SK-N-MC (cell line): ENCODE measurements at regions not wholly inside any gene's neighbourhood (a gene's known extent, or its start where the extent isn't known, plus 50 kb on each side); places are given as distances from the start of the nearest gene placed in this dataset.

Experiments
- DNase-seq: peaks from one replicate; pipeline ENCODE4 v3.0.0-alpha.2; 2011; ENCODE audit warnings: low read depth, low spot score
- H3K27ac ChIP-seq: fragments of 200-600 bp; sonication (generic); 2 replicates; pipeline ENCODE4 v1.5.1; 2016; ENCODE audit warnings: mixed run types
- H3K36me3 ChIP-seq: fragments of 200-600 bp; sonication (generic); 2 replicates; pipeline ENCODE4 v1.6.1; 2017; ENCODE audit warnings: antibody characterized with exemption, low read length, mixed read lengths; ENCODE audit not compliant: insufficient read depth
- H3K4me3 ChIP-seq: fragments of 200-600 bp; sonication (generic); 2 replicates; pipeline ENCODE4 v1.5.1; 2016
- H3K9ac ChIP-seq: fragments of 200-600 bp; sonication (generic); 2 replicates; pipeline ENCODE4 v1.8.0; 2017; ENCODE audit warnings: mixed run types, mixed read lengths; ENCODE audit not compliant: insufficient read length
- H3K9me3 ChIP-seq: fragments of 200-600 bp; sonication (generic); 2 replicates; pipeline ENCODE4 v1.6.1; 2017; ENCODE audit warnings: low read depth, mild to moderate bottlenecking, antibody characterized with exemption, low read length, moderate library complexity, mixed read lengths
- EZH2 ChIP-seq: fragments of 200-600 bp; sonication (generic); IDR thresholded peaks from one replicate; pipeline ENCODE4 v1.6.1; 2017; ENCODE audit warnings: antibody characterized with exemption
- FOXP2 ChIP-seq: optimal IDR thresholded peaks from 2 replicates; pipeline ENCODE3; 2011; ENCODE audit warnings: mild to moderate bottlenecking, moderate library complexity; ENCODE audit not compliant: insufficient read depth; ENCODE audit errors: extremely low read length, control extremely low read depth
- POLR2AphosphoS5 ChIP-seq: IDR thresholded peaks from 2 replicates; pipeline ENCODE4 v1.6.1; 2012; ENCODE audit warnings: mild to moderate bottlenecking, low read depth, low read length, borderline replicate concordance

DNA sequence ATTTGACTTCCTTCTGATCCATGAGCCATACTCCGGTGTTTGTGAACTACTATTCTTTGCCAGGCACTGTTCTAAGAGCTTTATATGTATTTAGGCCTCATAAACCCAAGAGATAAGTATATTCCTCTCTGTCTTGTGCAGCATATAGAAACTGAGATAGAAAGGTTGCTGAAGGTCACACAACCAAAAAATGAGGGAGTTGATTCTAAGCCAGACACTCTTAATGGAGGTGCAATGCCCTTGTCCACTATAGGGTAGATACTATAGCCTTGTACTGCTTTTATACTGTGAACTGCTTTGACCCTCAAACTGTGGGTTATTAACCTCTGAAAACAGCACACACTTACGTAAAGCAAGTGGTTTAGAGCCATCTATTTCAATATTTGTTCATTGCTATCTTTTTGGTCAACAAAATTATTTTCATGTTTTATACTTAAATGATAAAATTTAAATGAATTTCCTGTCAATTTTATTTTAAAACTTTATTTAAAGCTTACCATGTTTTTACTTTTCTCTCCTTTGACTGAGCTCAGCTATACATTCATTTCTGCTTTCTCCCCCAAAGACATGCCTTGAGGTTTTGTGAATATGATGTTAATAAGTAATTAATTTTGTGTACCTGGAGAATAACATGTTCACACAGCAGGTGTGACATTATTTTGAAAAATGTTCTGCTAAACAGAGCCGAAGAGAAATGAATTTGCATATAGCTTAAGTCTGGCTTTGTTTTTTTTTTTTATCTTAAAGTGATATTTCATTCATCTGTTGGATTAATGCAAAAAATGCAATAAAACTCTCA lies 687.3 kb downstream of the DNAJB9 start:
- H3K9ac ChIP-seq = no peak overlapping the region
- no peak overlapping the region for H3K4me3 ChIP-seq
- H3K9me3 ChIP-seq = no peaks in the 10 kb centered on the region
- H3K36me3 ChIP-seq = no peaks in the 10 kb centered on the region
- TF ChIP-seq POLR2AphosphoS5 (no peak), EZH2 (no peak), FOXP2 (no peak)
- H3K27ac ChIP-seq = no peak overlapping the region
- DNase-seq = no peak

DNA sequence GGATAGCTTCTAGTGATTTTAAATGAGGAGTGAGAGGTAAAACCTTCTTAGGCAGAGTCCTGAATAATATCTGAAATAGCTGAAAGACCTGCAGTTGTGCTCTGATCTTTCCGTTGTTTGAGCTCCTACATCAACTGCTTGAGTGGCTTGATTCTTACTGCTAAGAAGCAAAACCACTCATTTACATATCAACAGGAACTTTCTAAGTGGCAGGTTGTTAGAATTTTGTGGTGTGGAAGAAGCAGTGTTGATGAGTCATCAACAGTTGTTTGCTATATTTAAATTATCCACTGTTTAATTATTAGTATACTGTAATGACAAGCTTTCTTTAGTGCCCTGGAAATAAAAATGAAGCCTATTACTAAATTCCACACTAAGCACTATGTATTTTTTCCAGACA lies 689.5 kb downstream of the DNAJB9 start:
- Histone ChIP-seq H3K4me3 (no peak overlapping the region), H3K9ac (no peak overlapping the region), H3K27ac (no peak overlapping the region), H3K36me3 (no peaks in the 10 kb centered on the region), H3K9me3 (no peaks in the 10 kb centered on the region)
- no peak for DNase-seq
- TF ChIP-seq POLR2AphosphoS5 = no peak
- TF ChIP-seq FOXP2 = no peak
- TF ChIP-seq EZH2 = no peak

DNA sequence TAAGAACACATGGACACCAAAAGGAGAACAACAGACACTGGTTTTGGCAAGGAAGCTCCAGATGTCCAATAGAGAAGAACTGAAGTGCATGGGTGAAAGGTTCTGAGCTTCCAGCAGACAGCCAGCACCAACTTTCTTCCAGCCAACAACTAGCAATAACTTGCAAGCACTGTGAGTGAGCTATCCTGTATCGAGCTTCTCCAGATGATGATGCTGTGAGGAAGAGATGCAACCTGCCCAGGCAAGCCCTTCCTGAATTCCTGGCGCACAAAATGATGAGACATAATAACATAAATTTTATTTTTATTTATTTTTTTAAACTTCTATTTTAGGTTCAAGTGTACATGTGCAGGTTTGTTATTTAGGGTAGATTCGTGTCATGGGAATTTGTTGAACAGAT lies 692.1 kb downstream of the DNAJB9 start:
- Histone ChIP-seq H3K9ac (no peak overlapping the region), H3K36me3 (no peaks in the 10 kb centered on the region), H3K27ac (no peak overlapping the region), H3K4me3 (no peak overlapping the region), H3K9me3 (no peaks in the 10 kb centered on the region)
- no peak for DNase-seq
- TF ChIP-seq POLR2AphosphoS5 (no peak), FOXP2 (no peak)

DNA sequence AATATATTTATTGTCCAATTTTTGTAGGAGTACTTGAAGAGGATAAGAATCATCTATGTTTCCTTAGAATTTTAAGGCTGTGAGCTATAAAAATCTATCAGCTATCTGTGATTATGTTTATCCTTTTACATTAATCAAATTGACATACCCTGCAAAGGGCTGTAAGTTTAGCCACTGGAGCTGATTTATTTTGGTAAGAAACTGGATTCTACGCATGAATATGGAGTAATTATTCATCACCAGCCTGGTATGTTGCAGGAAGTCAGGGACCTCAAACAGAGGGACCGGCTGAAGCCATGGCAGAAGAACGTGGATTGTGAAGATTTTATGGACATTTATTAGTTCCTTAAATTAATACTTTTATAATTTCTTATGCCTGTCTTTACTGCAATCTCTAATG lies 696.9 kb downstream of the DNAJB9 start:
- Histone ChIP-seq H3K9me3 (no peaks in the 10 kb centered on the region), H3K36me3 (no peaks in the 10 kb centered on the region), H3K27ac (no peak overlapping the region), H3K4me3 (no peak overlapping the region), H3K9ac (no peak overlapping the region)
- DNase-seq = no peak
- TF ChIP-seq FOXP2 (no peak), EZH2 (no peak), POLR2AphosphoS5 (no peak)

DNA sequence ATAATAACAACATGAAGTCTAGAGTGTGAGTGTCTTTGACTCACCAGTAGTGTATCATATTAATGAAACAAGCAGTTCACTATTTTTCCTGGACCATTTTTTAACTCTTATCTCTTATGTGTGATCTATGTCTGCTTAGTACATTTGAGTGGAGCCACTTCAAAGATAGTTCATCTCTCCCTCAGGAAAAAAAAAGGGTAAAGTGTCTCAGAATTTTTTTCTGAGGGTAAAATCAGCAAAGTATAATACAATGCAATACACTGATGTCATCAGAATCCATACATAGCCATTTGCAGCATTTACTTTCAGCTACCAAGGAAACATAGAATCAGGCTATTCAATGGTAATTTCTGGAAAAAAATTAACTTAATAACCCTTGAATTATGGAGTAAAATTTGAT lies 706.7 kb downstream of the DNAJB9 start:
- no peak for DNase-seq
- Histone ChIP-seq H3K27ac (no peak overlapping the region), H3K36me3 (no peaks in the 10 kb centered on the region), H3K9me3 (no peaks in the 10 kb centered on the region), H3K4me3 (no peak overlapping the region), H3K9ac (no peak overlapping the region)
- TF ChIP-seq POLR2AphosphoS5 (no peak), FOXP2 (no peak), EZH2 (no peak)

DNA sequence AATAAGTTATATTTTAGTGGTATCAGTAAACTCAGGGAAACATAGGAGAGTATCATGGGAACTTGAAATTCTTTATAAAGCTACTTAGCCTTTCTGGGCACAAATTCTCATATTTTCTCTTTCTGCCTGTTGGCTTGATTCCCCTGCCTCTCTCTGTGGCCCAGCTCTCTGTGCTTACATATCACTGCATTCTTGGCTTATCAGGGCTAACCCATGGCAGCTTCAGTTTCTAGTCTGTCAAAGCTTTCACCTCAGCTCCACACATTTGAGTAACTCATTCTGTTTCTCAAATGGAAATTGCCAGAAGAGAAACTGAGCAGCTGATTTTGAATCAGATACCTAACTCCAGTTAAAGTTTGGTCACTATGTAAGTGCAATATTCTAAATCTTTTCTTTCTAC lies 713.1 kb downstream of the DNAJB9 start:
- TF ChIP-seq POLR2AphosphoS5 (no peak), FOXP2 (no peak), EZH2 (no peak)
- Histone ChIP-seq H3K27ac (no peak overlapping the region), H3K4me3 (no peak overlapping the region), H3K9ac (no peak overlapping the region), H3K36me3 (no peaks in the 10 kb centered on the region), H3K9me3 (no peaks in the 10 kb centered on the region)
- DNase-seq = no peak

DNA sequence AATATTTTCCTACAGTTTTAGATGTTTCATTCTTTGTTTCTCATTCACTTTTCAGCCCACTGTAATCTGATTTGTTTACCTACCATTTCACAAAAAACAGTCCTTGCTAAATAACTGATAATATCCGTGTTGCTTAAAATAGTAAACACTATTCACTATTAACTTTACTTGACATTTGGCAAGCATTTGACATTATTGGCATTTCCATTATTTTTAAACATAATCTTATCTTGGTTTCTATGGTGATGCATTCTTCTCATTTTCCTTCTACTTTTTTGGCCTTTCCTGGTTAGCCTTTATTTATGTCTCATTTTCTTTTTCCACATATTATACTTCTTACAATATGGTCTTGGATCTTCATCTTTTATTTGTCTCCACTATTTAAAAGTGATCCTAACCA lies 715.3 kb downstream of the DNAJB9 start:
- Histone ChIP-seq H3K4me3 (no peak overlapping the region), H3K27ac (no peak overlapping the region), H3K9me3 (no peaks in the 10 kb centered on the region), H3K9ac (no peak overlapping the region), H3K36me3 (no peaks in the 10 kb centered on the region)
- DNase-seq = no peak
- TF ChIP-seq FOXP2 (no peak), EZH2 (no peak), POLR2AphosphoS5 (no peak)

DNA sequence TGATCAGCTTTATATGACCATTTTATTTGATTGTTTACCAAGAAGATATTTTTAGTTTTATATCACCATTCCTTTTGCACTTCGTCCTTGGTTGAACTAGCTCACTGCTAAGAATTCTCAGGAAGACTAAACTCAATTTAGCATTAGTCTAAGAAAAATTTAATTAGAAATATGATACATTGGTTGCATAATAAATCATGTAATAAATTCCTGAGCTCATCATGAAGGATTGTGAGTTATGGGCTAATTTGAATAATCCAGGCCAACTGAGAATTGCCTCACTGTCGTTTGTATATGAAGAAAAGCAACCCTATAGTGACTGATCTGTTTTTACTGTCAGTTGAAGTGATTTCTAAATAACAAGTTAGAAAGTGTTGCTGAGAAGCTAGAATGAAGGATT lies 725.5 kb downstream of the DNAJB9 start:
- DNase-seq = peak; percentile 10
- TF ChIP-seq FOXP2 (no peak), EZH2 (no peak), POLR2AphosphoS5 (no peak)
- Histone ChIP-seq H3K36me3 (no peaks in the 10 kb centered on the region), H3K9ac (no peak overlapping the region), H3K27ac (peak overlapping the region; percentile 70; the same call in 1 of the 2 replicates), H3K9me3 (no peaks in the 10 kb centered on the region), H3K4me3 (no peak overlapping the region; the same call in 1 of the 2 replicates)

DNA sequence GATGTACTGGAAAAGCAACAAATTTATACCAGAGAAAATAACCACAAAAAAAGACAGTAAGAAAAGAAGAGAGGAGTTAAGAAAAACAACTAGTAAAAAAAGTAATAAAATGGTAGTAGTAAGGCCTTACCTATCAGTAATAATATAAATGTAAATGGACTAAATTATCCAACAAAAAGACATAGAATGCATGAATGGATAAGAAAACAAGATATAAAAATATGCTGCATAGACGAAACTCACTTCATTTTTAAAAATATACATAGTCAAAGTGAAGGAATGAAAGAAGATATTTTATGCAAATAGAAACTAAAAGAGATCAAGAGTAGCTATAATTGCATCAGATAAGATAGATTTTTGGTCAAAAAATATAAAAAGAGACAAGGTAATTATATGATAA lies 739.1 kb downstream of the DNAJB9 start:
- Histone ChIP-seq H3K36me3 (no peaks in the 10 kb centered on the region), H3K9ac (no peak overlapping the region), H3K4me3 (no peak overlapping the region), H3K9me3 (0 out of 2 replicates have a peak, but pooled peaks cover 5% of the 10 kb centered on the region), H3K27ac (no peak overlapping the region)
- TF ChIP-seq FOXP2 (no peak), POLR2AphosphoS5 (no peak), EZH2 (no peak)
- no peak for DNase-seq
